HepG2 (cell line): ENCODE measurements at regions not wholly inside any gene's neighbourhood (a gene's known extent, or its start where the extent isn't known, plus 50 kb on each side); places are given as distances from the start of the nearest gene placed in this dataset.

Experiments used
- EP300 ChIP-seq, 3 experiments: sonication (generic) in 1 of 3; formaldehyde crosslinking in 1 of 3; IDR thresholded peaks; 2 replicates each; pipeline versions ENCODE4 v1.5.1 to v1.6.1; 2011 to 2020; ENCODE audit warnings: low read depth in 2 of 3, low read length in 2 of 3, borderline replicate concordance in 1 of 3, improper control_type of control experiment in 1 of 3, mild to moderate bottlenecking in 1 of 3, missing genetic modification reagents in 1 of 3, moderate library complexity in 1 of 3
- HDAC2 ChIP-seq: sonication (generic); formaldehyde crosslinking; IDR thresholded peaks from 2 replicates; pipeline ENCODE4 v1.4.0; 2020; ENCODE audit warnings: missing genetic modification reagents
- HMGA1 ChIP-seq: sonication (generic); formaldehyde crosslinking; conservative IDR thresholded peaks from 2 replicates; pipeline ENCODE4 v1.4.0; 2020; ENCODE audit warnings: missing genetic modification reagents
- POLR2AphosphoS5 ChIP-seq: IDR thresholded peaks from 2 replicates; pipeline ENCODE4 v1.6.1; 2012; ENCODE audit warnings: low read depth, low read length
- ZNF496 ChIP-seq: sonication (generic); formaldehyde crosslinking; IDR thresholded peaks from 2 replicates; pipeline ENCODE4 v1.8.1; 2023; ENCODE audit warnings: mild to moderate bottlenecking, moderate library complexity, missing genetic modification reagents; ENCODE audit not compliant: insufficient replicate concordance
- TF ChIP-seq, protein P1 (sequence below): sonication (generic); formaldehyde crosslinking; IDR thresholded peaks from 2 replicates; pipeline ENCODE4 v1.5.0; 2020; ENCODE audit warnings: missing genetic modification reagents
- TF ChIP-seq, protein P2 (sequence below): fragments of 450-650 bp; IDR thresholded peaks from 2 replicates; pipeline ENCODE4 v1.6.1; 2016
- TF ChIP-seq, protein P3 (sequence below): sonication (generic); formaldehyde crosslinking; IDR thresholded peaks from 2 replicates; pipeline ENCODE4 v1.5.0; 2020; ENCODE audit warnings: mild to moderate bottlenecking, missing genetic modification reagents, moderate library complexity

GRCh38 chr7:42575171-42575570, 336.7 kb downstream of the C7orf25 start:
- TF ChIP-seq, protein P1, sequence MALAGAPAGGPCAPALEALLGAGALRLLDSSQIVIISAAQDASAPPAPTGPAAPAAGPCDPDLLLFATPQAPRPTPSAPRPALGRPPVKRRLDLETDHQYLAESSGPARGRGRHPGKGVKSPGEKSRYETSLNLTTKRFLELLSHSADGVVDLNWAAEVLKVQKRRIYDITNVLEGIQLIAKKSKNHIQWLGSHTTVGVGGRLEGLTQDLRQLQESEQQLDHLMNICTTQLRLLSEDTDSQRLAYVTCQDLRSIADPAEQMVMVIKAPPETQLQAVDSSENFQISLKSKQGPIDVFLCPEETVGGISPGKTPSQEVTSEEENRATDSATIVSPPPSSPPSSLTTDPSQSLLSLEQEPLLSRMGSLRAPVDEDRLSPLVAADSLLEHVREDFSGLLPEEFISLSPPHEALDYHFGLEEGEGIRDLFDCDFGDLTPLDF (CRISPR knock-in tag) = no peak
- TF ChIP-seq POLR2AphosphoS5 (no peak), HMGA1 (CRISPR knock-in tag) (no peak), HDAC2 (CRISPR knock-in tag) (no peak), EP300 (IDR thresholded peaks at IDR 0.05; ENCODE audit: low read depth in 2 of 2, low read length in 2 of 2) (no peak), EP300 (CRISPR knock-in tag; IDR thresholded peaks at IDR 0.05; ENCODE audit: borderline replicate concordance) (no peak), ZNF496 (CRISPR knock-in tag) (no peak)
- TF ChIP-seq, protein P2, sequence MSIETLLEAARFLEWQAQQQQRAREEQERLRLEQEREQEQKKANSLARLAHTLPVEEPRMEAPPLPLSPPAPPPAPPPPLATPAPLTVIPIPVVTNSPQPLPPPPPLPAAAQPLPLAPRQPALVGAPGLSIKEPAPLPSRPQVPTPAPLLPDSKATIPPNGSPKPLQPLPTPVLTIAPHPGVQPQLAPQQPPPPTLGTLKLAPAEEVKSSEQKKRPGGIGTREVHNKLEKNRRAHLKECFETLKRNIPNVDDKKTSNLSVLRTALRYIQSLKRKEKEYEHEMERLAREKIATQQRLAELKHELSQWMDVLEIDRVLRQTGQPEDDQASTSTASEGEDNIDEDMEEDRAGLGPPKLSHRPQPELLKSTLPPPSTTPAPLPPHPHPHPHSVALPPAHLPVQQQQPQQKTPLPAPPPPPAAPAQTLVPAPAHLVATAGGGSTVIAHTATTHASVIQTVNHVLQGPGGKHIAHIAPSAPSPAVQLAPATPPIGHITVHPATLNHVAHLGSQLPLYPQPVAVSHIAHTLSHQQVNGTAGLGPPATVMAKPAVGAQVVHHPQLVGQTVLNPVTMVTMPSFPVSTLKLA = no peak
- TF ChIP-seq, protein P3, sequence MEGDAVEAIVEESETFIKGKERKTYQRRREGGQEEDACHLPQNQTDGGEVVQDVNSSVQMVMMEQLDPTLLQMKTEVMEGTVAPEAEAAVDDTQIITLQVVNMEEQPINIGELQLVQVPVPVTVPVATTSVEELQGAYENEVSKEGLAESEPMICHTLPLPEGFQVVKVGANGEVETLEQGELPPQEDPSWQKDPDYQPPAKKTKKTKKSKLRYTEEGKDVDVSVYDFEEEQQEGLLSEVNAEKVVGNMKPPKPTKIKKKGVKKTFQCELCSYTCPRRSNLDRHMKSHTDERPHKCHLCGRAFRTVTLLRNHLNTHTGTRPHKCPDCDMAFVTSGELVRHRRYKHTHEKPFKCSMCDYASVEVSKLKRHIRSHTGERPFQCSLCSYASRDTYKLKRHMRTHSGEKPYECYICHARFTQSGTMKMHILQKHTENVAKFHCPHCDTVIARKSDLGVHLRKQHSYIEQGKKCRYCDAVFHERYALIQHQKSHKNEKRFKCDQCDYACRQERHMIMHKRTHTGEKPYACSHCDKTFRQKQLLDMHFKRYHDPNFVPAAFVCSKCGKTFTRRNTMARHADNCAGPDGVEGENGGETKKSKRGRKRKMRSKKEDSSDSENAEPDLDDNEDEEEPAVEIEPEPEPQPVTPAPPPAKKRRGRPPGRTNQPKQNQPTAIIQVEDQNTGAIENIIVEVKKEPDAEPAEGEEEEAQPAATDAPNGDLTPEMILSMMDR (CRISPR knock-in tag) = no peak
